K562 (cell line): ENCODE measurements at regions not wholly inside any gene's neighbourhood (a gene's known extent, or its start where the extent isn't known, plus 50 kb on each side); places are given as distances from the start of the nearest gene placed in this dataset.

ENCODE experiments used
- ATAC-seq: fragments of 200-7000 bp; cut with Tn5 transposase; 3 replicates; pipeline ENCODE4 v1.9.1; 2020; ENCODE audit warnings: moderate library complexity
- BruUV-seq: library from RNA; stranded (reverse); fragments of 400-500 nt; replicated peaks from 2 replicates; lab custom pipeline; 2021; lab: Mats Ljungman, UMichigan
- CTCF ChIA-PET: fragments of 300-600 bp; formaldehyde crosslinking; extraction: SDS; loops from one replicate; lab custom pipeline; 2021; ENCODE audit warnings: low intra/inter-chr PET ratio; lab: Yijun Ruan, JAX
- POLR2A ChIA-PET: fragments of 300-600, 350-650 bp; sonication (Branson Sonifier 250); formaldehyde crosslinking; extraction: SDS; loops from one replicate; lab custom pipeline; 2021; ENCODE audit warnings: antibody characterized with exemption, inconsistent platforms; lab: Yijun Ruan, JAX
- DNase-seq, 4 experiments: peaks; one replicate each; pipeline versions ENCODE4 v3.0.0 to v3.0.0-alpha.2; 2011 to 2018; ENCODE audit warnings: low spot score in 3 of 4, mixed read lengths in 3 of 4; ENCODE audit errors: extremely low read depth in 1 of 4
- FAIRE-seq: peaks from 2 replicates; lab custom pipeline; 2011; peaks lifted over from hg19 to GRCh38; lab: Jason Lieb, UNC
- H2AFZ ChIP-seq: 2 replicates; pipeline ENCODE4 v1.6.0; 2011; ENCODE audit warnings: low read depth, low read length, control low read depth, inconsistent platforms
- H3K27ac ChIP-seq: fragments of 200-600 bp; 3 replicates; pipeline ENCODE4 v1.8.0; 2011; ENCODE audit warnings: low read depth, mild to moderate bottlenecking, control low read depth, inconsistent platforms, low read length, moderate library complexity, mixed read lengths; ENCODE audit errors: extremely low read depth
- H3K27me3 ChIP-seq, 2 experiments: fragments of 300-600 bp in 1 of 2; 2 replicates in 1 of 2; 3 replicates in 1 of 2; pipeline versions ENCODE4 v1.6.0 to v1.8.0; 2011; ENCODE audit warnings: inconsistent platforms in 2 of 2, low read length in 2 of 2, mild to moderate bottlenecking in 1 of 2, mixed read lengths in 1 of 2, moderate library complexity in 1 of 2; ENCODE audit not compliant: control insufficient read depth in 2 of 2, insufficient read depth in 2 of 2
- H3K36me3 ChIP-seq: fragments of 300-600 bp; 3 replicates; pipeline ENCODE4 v1.8.0; 2011; ENCODE audit warnings: mild to moderate bottlenecking, low read length, inconsistent platforms; ENCODE audit not compliant: control insufficient read depth, insufficient read depth
- H3K4me1 ChIP-seq, 2 experiments: fragments of 200-600 bp in 1 of 2; replicated peaks in 1 of 2; 2 replicates in 1 of 2; 3 replicates in 1 of 2; pipeline versions ENCODE4 v1.5.1 to v1.8.0; 2011; ENCODE audit warnings: inconsistent platforms in 2 of 2, low read length in 2 of 2, mild to moderate bottlenecking in 1 of 2, mixed read lengths in 1 of 2, moderate library complexity in 1 of 2; ENCODE audit not compliant: control insufficient read depth in 2 of 2, insufficient read depth in 2 of 2
- H3K4me2 ChIP-seq: 2 replicates; pipeline ENCODE4 v1.6.1; 2011; ENCODE audit warnings: low read length, control low read depth, inconsistent platforms, mixed read lengths; ENCODE audit not compliant: insufficient read depth
- H3K4me3 ChIP-seq: fragments of 200-600 bp; sonication (generic), shearing (Covaris generic); 2 replicates; pipeline ENCODE4 v1.5.1; 2016; ENCODE audit warnings: control low read depth, inconsistent platforms
- H3K79me2 ChIP-seq: fragments of 200-600 bp; 3 replicates; pipeline ENCODE4 v1.8.0; 2011; ENCODE audit warnings: low read length, inconsistent platforms; ENCODE audit not compliant: control insufficient read depth, insufficient read depth
- H3K9ac ChIP-seq, 2 experiments: 2 replicates each; pipeline versions ENCODE4 v1.6.0 to v1.6.1; 2011; ENCODE audit warnings: low read depth in 2 of 2, low read length in 2 of 2, control low read depth in 1 of 2, inconsistent platforms in 1 of 2, mild to moderate bottlenecking in 1 of 2, mixed read lengths in 1 of 2; ENCODE audit not compliant: insufficient read depth in 1 of 2
- H3K9me1 ChIP-seq: one replicate; pipeline ENCODE4 v1.6.0; 2011; ENCODE audit warnings: inconsistent platforms, mild to moderate bottlenecking, low read length, moderate library complexity; ENCODE audit not compliant: control insufficient read depth, insufficient read depth
- H3K9me3 ChIP-seq: replicated peaks from 2 replicates; pipeline ENCODE4 v1.5.1; 2011; ENCODE audit warnings: low read depth, low read length, inconsistent platforms; ENCODE audit not compliant: control insufficient read depth, insufficient read depth
- H4K20me1 ChIP-seq: replicated peaks from 2 replicates; pipeline ENCODE4 v1.6.1; 2011; ENCODE audit warnings: low read length, inconsistent platforms, mixed read lengths; ENCODE audit not compliant: control insufficient read depth, insufficient read depth
- GTF2F1 ChIP-seq: IDR thresholded peaks from 2 replicates; pipeline ENCODE4 v1.6.1; 2011; ENCODE audit warnings: low read depth, low read length, improper control_type of control experiment
- JUN ChIP-seq, 2 experiments: sonication (generic) in 1 of 2; formaldehyde crosslinking in 1 of 2; IDR thresholded peaks; 2 replicates each; pipeline versions ENCODE4 v1.6.1 to v1.8.0; 2012 to 2022; ENCODE audit warnings: borderline replicate concordance in 2 of 2, mild to moderate bottlenecking in 2 of 2, improper control_type of control experiment in 1 of 2, low read depth in 1 of 2, low read length in 1 of 2, missing genetic modification reagents in 1 of 2
- NUFIP1 ChIP-seq: fragments of 450-650 bp; IDR thresholded peaks from 2 replicates; pipeline ENCODE4 v1.6.1; 2018; ENCODE audit not compliant: partially characterized antibody
- PCBP1 ChIP-seq: fragments of 200-400 bp; formaldehyde crosslinking; IDR thresholded peaks from 2 replicates; pipeline ENCODE4 v1.6.1; 2018; ENCODE audit warnings: mild to moderate bottlenecking, low read depth, low read length; ENCODE audit not compliant: poor library complexity, severe bottlenecking
- POLR3A ChIP-seq: IDR thresholded peaks from 2 replicates; pipeline ENCODE4 v1.6.1; 2011; ENCODE audit warnings: borderline replicate concordance, mild to moderate bottlenecking, moderate library complexity; ENCODE audit not compliant: insufficient read length, insufficient read depth; ENCODE audit errors: extremely low read depth
- RBBP5 ChIP-seq: fragments of 200-600 bp; sonication (generic); IDR thresholded peaks from 2 replicates; pipeline ENCODE4 v1.6.1; 2012; ENCODE audit warnings: borderline replicate concordance, mild to moderate bottlenecking, low read length, control low read depth, inconsistent platforms; ENCODE audit not compliant: insufficient read depth, poor library complexity, severe bottlenecking
- RBM14 ChIP-seq: fragments of 200-400 bp; formaldehyde crosslinking; IDR thresholded peaks from 2 replicates; pipeline ENCODE4 v1.6.1; 2018; ENCODE audit warnings: low read depth, mild to moderate bottlenecking, low read length, moderate library complexity, borderline replicate concordance; ENCODE audit not compliant: insufficient read depth
- SIN3B ChIP-seq: fragments of 450-650 bp; IDR thresholded peaks from 2 replicates; pipeline ENCODE4 v1.6.1; 2017; ENCODE audit warnings: low read depth, mild to moderate bottlenecking, moderate library complexity
- STAT5B ChIP-seq: fragments of 250-450 bp; sonication (Bioruptor Pico); IDR thresholded peaks from 2 replicates; pipeline ENCODE4 v1.8.0; 2021; ENCODE audit warnings: mild to moderate bottlenecking, inconsistent platforms
- TAF15 ChIP-seq: fragments of 200-400 bp; formaldehyde crosslinking; IDR thresholded peaks from 2 replicates; pipeline ENCODE4 v1.6.1; 2017; ENCODE audit warnings: mild to moderate bottlenecking, low read depth, low read length, moderate library complexity
- ZBED1 ChIP-seq: IDR thresholded peaks from 2 replicates; pipeline ENCODE4 v1.6.1; 2014
- ZC3H11A ChIP-seq: IDR thresholded peaks from 2 replicates; pipeline ENCODE4 v1.6.1; 2012; ENCODE audit warnings: low read depth, low read length, improper control_type of control experiment
- ZNF311 ChIP-seq: fragments of 250-450 bp; sonication (Bioruptor Pico); IDR thresholded peaks from 2 replicates; pipeline ENCODE4 v1.4.0; 2020; ENCODE audit warnings: mild to moderate bottlenecking, moderate library complexity
- ZNF644 ChIP-seq: fragments of 200-800 bp; sonication (Bioruptor generic); IDR thresholded peaks from 2 replicates; pipeline ENCODE4 v1.6.1; 2016; ENCODE audit warnings: low read depth, missing genetic modification characterization, missing compliant biosample characterization
- WGBS: fragments of 100-300 bp; shearing (Covaris generic); methylation state at CpG from one replicate; pipeline ENCODE4 v1.1.6; 2016; ENCODE audit warnings: low coverage, mixed read lengths; ENCODE audit not compliant: insufficient coverage; ENCODE audit errors: missing lambda C conversion rate; 5-methylcytosine and 5-hydroxymethylcytosine counted together
- in situ Hi-C: fragments of 300-500 bp; cut with MboI; formaldehyde crosslinking; loops from 4 replicates; pipeline ENCODE4 v1.15.0; 2018; ENCODE audit warnings: inconsistent platforms, mixed read lengths
- intact Hi-C: fragments of 100-400 bp; cut with micrococcal nuclease; formaldehyde crosslinking; loops from 2 replicates; pipeline ENCODE4 v1.14.2; 2022
- TF ChIP-seq, protein P1 (sequence below): sonication (generic); formaldehyde crosslinking; IDR thresholded peaks from 2 replicates; pipeline ENCODE4 v1.8.0; 2022; ENCODE audit warnings: mild to moderate bottlenecking, missing genetic modification reagents

DNA sequence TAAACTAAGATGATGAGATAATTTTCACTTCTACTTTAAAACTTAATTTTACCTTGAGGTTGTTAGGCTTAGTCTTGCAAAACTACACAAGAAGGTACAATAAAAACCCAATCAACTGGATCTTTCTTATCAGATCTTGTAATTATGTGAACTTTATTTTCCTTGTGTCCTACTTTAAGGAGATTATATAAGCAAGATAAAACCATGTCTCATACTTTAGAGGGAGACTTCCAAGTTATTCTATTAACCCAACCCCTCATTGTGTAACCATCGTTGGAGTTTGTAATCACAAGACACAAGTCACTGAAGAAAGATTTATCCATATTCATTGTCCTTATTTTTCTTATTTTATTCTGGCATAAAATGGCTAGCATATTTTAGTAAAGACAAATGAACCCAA lies 165.6 kb downstream of the SERPINI1 start:
- Histone ChIP-seq H3K4me2 (no peak overlapping the region), H3K4me3 (no peak overlapping the region), H3K79me2 (no peaks in the 10 kb centered on the region), H4K20me1 (no peaks in the 10 kb centered on the region), H3K27me3 (no peaks in the 10 kb centered on the region), H3K9me3 (no peaks in the 10 kb centered on the region), H3K4me1 (no peaks in the 10 kb centered on the region)
- DNase-seq (no peak), FAIRE-seq (no peak)
- in situ Hi-C loops, result no loop called here
- no TSS peak for BruUV-seq
- ChIA-PET POLR2A (interaction anchor here (0.7 kb wide), 1 partner anchor 1363 kb away, joined by 3 read pairs; no protein-coding TSS in a partner anchor), CTCF (no interaction called here)
- 0% methylated on average over 1 of the region's 1 CpG for WGBS
- no peak for TF ChIP-seq SIN3B
- TF ChIP-seq GTF2F1, result no peak
- TF ChIP-seq, protein P1, sequence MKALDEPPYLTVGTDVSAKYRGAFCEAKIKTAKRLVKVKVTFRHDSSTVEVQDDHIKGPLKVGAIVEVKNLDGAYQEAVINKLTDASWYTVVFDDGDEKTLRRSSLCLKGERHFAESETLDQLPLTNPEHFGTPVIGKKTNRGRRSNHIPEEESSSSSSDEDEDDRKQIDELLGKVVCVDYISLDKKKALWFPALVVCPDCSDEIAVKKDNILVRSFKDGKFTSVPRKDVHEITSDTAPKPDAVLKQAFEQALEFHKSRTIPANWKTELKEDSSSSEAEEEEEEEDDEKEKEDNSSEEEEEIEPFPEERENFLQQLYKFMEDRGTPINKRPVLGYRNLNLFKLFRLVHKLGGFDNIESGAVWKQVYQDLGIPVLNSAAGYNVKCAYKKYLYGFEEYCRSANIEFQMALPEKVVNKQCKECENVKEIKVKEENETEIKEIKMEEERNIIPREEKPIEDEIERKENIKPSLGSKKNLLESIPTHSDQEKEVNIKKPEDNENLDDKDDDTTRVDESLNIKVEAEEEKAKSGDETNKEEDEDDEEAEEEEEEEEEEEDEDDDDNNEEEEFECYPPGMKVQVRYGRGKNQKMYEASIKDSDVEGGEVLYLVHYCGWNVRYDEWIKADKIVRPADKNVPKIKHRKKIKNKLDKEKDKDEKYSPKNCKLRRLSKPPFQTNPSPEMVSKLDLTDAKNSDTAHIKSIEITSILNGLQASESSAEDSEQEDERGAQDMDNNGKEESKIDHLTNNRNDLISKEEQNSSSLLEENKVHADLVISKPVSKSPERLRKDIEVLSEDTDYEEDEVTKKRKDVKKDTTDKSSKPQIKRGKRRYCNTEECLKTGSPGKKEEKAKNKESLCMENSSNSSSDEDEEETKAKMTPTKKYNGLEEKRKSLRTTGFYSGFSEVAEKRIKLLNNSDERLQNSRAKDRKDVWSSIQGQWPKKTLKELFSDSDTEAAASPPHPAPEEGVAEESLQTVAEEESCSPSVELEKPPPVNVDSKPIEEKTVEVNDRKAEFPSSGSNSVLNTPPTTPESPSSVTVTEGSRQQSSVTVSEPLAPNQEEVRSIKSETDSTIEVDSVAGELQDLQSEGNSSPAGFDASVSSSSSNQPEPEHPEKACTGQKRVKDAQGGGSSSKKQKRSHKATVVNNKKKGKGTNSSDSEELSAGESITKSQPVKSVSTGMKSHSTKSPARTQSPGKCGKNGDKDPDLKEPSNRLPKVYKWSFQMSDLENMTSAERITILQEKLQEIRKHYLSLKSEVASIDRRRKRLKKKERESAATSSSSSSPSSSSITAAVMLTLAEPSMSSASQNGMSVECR, result no peak
- TF ChIP-seq RBBP5, result no peak
- no peak for TF ChIP-seq ZNF311 (CRISPR knock-in tag)
- TF ChIP-seq STAT5B (CRISPR knock-in tag), result no peak
- no peak for TF ChIP-seq ZNF644 (tag)
- no peak for TF ChIP-seq JUN (IDR thresholded peaks at IDR 0.05; ENCODE audit: borderline replicate concordance, low read depth, low read length)
- no peak for TF ChIP-seq JUN (CRISPR knock-in tag; IDR thresholded peaks at IDR 0.05; ENCODE audit: borderline replicate concordance)
- TF ChIP-seq NUFIP1, result no peak
- TF ChIP-seq RBM14, result no peak
- TF ChIP-seq POLR3A, result no peak
- TF ChIP-seq TAF15, result no peak
- no peak for TF ChIP-seq ZC3H11A
- TF ChIP-seq PCBP1, result no peak
- TF ChIP-seq ZBED1, result no peak
- TF ChIP-seq, all 486 proteins: peak for 0
- Histone ChIP-seq H2AFZ (no peak overlapping the region), H3K9ac (no peak overlapping the region), H3K9me1 (no peaks in the 10 kb centered on the region), H3K27ac (no peak overlapping the region), H3K36me3 (no peaks in the 10 kb centered on the region)
- intact Hi-C loops, result no loop called here
- ATAC-seq, result no peak
